Limb (tissue), 2 donors: ENCODE measurements at regions not wholly inside any gene's neighbourhood (a gene's known extent, or its start where the extent isn't known, plus 50 kb on each side); places are given as distances from the start of the nearest gene placed in this dataset.
"Not testable (repeated sequence)": the region's sequence is repeated elsewhere in the genome, so short reads cannot be mapped to it uniquely, and the experiment has no call there.

Source experiments
- DNase-seq, 2 donors: peaks; one replicate each; pipeline ENCODE4 v3.0.0-alpha.2; 2016; ENCODE audit errors: extremely low spot score in 2 of 2

DNA sequence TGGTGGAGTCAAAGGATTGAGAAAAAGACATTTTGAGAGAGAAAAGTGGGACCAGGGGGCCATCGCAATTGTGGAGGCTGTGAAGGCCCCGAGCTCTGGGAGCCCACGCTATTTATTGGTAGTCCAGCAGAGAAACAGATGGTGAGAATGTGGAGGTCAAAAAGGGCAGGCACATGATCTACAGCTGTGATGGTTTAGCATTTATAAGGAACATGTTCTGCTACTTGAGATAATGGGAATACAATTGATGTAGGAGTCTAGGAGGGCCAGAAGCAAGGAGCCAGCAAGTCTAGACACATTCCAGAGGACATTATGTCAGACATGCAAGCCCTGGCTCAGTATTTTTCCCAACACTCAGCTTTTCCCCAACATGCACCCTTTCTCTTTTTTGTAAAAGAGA, 283.4 kb upstream of the MTPN start:
- DNase-seq, result not testable (repeated sequence)

DNA sequence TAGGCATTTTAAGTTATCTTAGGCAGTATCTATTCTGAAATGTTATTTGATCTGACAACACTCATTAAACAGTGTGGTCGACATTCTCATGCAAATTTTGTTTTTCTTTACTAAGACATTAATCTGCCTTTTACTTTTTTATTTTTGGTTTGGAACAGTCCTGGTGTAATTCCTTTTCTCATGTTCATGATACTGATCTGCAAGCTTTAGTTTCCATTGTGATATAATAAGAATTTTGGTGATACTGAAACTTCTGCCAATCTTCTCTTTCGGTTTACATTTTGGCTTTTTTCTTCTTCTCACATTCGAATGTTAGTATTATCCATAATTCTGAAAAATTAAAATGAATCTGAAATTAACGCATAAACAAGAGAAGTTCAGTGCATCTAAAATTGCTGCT, 281.9 kb upstream of the MTPN start:
- DNase-seq, result no peak

DNA sequence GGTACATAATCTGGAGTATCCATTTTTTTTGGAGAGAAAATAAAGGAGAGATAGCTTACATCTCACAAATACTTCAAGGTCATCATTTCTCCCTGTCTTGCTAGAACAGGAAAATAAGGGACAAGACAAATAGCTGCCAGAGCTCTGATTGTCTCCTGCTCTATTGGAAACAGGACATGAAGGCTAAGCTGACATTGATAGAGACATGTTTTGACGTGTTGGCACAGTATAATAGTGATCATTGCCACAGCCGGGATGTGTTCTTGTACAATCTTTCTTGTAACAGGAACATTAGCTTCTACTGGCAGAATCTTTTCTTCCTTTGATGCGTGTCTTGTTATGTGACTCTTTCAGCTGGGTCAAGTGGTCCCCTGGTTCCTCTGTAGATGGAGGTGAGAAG, 279.3 kb upstream of the MTPN start:
- no peak for DNase-seq

DNA sequence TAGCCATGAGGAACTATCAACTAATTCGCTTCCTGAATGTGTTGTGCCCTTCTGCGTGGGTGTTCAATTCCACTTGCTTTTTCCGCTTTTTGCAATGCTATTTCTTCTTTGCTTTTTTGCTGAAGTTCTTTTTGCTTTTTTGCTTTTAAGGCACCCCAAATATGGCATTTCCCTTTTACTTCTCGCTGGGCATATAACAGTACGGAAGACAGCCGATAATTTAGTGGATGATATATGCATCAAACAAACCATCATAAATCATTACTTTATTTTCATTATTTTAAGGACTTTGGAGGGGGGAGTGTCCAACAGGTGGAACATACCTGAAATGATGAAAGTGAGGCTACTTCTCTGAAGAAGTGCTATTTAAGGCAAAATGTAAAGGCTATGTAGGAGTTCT, 277.0 kb upstream of the MTPN start:
- no peak for DNase-seq

DNA sequence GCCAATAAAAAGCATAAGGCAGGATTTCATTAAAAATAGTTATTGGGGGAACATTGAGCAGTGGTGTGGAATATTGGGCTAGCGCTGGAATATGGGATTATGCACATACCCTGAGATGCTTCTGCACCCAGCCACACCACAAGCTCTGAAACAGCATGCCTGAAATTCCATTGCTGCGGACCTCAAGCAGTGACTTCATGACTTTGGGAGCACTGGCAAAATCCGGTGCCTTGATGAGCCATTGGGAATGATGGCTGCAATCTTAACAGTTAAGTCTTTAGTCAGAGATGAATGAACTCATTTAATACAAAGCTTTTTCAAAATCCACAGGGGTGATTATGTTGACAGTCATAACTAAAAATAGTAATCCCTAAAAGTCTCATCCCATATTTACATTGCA, 274.7 kb upstream of the MTPN start:
- no peak for DNase-seq

DNA sequence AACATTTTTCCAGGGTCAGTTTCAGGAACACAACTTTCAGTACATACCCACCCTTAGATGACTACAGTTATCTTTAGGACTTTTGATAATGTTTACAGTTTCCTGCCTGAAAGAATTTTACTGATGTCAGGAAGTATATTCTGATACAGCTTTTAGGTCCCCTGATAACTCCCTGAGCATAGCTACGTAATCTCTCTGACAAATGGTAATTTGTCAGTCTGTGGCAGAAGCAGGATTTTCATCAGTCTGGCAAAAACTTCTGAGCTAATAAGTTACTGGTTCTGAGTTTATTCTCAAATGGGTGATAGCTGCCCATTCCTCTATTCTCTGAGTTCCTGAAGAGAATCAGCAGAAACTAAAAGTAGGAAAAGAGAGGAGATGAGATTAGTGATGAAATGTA, 270.1 kb upstream of the MTPN start:
- DNase-seq, result no peak

DNA sequence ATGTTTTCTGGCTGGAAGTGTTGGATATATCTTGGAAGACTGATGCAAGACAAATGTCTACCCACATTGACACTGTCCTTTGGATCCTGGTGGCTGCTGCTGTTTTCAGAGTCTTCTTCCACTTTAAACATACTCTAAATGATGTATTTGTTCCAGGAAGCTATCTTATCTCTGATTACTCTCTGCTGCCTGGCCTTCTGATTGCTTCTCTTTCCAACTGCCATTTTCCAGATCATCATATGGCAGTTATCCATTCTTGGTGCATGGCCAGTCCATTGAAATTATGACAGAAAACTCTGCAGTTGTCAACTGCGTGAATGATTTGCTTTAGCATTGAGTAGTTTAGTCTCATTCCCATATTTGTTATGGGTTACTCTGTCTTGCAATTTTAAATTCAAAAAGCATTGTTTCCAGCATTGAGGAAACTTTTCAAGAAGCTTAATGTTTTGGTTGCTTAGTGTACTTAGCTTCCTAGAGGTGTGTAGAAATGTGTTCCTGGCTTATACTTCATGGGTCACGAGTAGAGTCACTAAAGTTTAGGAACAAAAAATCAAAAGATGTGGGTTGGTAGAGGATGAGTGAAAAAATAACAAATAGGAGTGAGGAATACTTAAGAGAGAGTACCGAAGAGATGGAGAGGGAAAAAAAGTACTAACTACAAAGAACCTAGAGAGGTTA, 268.3 kb upstream of the MTPN start:
- no peak for DNase-seq

DNA sequence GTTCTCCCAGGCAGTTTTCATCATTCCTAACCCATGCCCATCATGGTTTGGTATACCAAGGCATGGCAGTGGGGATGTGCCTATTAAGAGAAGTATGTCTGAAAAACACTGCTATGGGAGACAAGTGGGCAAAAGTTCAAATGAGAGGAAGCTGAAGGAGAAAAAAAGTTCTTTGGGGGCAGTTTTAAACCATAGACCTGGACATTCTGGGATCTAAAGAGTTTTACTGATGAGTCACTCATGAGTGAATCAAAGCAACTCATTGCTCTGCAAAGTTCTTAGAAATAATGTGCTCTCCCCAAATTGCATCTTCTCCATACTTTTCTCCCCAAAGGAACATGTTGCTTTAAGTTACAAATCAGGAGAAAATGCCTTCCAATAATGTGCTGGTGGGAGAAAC, 256.9 kb upstream of the MTPN start:
- no peak for DNase-seq

DNA sequence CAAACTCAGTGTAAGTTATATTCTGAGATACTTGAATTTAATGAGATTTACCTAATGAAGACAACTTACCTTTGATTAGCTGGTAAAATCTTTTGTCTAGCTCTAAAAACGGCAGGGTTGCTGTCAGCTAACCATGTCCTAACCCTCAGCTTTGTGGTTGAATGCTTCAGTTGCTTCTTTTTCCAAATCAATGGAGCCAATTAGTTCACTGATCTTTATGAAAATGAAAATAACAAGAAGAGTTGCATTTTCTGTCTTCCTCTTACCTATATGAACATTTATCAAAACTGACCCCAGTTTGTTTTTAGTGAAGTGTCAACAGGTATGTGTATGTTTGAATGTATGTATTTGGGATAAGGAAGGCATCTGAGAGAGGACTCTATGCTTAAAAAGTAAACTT, 253.1 kb upstream of the MTPN start:
- no peak for DNase-seq

DNA sequence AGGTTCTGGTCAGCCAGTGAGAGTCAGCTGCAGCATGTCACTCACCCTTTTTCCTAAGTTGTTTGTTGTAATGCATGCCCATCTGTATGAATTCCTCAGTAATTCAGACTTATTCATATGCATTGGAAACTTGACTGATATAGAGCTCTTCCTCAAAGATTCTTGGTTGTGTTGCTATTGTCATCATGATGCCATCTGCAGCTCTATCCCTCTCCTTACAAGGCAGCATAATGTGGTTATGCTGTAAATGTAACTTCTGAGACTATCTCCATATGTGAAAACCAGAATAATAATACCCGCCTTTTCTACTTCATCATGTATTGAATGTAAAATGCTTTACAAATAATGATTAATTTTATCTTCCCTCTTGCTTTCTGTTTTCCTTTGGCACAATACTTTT, 252.6 kb upstream of the MTPN start:
- no peak for DNase-seq

DNA sequence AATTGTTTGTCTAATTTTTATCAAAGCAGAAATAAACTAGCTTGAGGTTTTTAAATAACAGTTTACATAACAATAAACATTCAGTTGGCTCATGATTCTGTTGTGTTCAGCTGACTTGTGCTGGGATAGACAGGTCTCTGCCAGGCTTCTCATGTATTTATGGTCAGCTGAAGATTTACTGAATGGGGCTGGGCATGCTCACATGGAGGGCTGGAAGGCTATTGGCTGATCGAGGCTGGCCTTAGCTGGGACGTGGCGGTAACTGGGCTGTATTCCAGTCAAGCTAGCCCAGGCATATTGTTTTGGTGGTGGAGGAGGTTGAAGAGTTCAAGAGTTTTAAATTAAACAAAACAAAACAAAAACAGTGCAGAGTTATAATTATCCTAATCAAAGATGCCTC, 251.0 kb upstream of the MTPN start:
- no peak for DNase-seq

DNA sequence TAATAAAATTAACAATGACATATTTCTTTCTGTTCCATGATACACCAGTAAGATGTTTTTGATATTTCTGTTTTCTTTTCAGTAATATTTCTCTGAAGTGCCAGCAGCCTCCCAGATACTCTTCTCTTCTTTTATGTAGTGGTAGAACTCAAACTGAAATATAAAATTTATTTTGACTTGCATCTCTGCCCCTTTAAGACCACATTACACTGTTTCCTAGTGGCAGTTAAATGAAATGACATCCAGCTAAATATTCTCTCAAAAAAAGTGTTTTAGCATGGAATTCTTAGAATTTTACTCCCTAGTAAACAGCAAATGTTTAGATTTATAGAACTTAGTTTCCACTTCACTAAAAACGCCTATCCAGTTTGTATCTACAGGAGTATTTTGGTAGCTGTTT, 237.2 kb upstream of the MTPN start:
- no peak for DNase-seq

DNA sequence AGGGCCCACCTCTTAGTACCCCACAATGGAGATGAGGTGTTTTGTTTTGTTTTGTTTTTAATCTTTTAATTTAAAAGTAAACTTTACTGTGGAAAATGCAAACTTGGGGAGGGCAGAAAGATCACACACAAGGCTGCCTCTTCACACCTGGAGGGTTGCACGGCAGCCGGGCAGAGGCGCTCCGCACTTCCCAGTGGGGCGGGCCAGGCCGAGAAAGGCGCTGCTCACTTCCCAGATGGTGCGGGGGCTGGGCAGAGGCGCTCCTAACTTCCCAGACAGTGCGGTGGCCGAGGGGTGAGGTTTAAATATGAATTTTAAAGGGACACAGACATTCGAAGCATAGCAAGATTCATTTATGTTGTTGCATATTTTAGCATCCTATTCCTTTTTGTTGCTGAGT, 235.9 kb upstream of the MTPN start:
- no peak for DNase-seq

DNA sequence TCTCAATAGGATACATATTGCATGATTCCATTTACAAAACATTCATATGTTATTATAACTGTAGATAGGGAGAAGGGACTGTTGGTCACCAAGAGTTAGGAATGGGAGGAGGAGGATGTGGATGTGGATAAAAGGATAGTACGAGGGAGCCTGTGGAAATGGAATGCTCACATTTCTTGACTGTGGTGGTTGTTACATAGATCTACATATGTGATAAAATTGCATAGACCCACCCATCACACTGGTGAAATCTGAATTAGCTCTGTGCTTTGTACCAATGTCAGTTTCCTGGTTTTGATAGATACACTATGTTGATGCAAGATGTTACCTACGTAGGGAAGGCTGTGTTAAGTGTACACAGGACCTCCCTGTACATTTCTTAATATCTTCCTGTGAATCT, 233.5 kb upstream of the MTPN start:
- DNase-seq, result no peak

DNA sequence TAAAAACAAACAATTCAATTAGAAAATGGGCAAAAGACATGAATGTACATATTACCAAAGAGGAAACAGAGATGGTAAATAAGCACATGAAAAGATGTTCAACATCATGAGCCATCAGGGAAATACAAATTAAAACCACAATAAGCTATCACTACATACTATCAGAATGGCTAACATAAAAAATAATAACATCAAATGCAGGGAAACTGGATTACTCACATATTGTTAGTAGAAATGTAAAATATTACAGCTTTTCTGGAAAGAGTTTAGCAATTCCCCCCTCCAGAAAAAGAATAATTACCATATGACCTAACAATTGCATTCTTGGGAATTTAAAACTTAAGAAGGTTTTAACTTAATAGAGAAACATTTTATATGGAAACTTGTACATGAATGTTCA, 232.9 kb upstream of the MTPN start:
- DNase-seq, result no peak

DNA sequence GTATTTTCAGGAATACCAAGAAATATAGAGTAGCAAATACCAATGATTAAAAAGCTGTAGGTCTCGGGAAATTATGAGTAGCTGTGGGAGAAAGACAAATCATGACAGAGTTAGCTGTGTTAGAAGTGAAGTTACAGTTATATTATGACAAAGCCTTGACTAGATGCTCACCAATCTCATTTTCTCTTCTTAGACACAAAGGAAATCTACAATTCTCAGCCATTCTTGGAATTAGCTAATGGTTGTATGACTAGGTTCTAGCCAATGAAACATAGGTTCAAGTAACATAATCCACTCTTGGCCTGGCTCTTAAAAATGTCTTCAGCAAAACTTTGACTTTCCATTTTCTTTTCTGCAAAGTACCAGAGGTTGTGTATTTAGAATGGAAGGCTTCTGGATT, 228.8 kb upstream of the MTPN start:
- no peak for DNase-seq

DNA sequence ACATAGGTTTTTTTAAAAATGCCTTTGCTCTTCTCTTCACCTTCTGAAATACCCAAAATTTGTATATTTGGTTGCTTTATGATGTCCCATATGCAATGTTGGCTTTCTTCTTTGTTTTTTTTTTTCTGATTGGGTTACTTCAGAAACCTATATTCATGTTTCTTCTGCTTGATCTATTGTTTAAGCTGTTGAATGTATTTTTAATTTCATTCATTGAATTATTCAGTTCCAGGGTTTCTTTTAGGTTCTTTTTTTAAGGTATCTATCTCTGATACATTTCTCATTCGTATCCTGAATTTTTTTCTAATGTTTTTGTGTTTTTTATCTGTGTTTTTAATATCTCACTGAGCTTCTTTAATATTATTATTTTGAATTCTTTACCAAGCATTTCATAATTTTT, 221.0 kb upstream of the MTPN start:
- no peak for DNase-seq

DNA sequence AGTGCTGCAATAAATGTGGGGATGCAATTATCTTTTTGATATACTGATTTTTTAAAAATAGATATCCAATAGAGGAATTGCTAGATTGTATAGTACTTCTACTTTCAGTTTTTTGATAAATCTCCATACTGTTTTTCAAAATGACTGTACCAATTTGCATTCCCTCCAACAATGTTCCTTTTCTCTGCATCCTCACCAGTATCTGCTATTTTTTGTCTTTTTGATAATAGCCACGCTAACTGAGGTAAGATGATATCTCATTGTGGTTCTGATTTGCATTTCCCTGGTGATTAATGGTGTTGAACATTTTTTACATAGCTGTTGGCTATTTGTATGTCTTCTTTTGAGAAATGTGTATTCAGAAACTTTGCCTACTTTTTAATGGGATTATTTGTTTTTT, 217.7 kb upstream of the MTPN start:
- no peak for DNase-seq

DNA sequence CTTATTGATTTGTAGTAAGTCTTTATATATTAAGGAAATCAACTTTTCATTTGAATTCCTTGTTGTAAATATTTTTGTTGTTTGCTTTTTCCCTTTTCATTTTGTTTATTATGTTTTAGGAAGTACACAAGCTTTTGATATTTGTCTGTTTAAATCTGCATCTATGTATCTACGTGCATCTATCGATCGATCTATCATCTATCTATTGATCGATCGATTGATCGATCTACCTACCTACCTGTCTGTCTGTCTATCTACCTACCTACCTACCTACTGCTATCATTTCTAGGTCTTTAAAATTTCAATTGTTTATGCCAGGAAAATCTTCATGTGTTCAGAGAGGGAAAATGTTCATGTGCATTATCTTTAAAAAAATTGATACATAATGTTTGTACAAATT, 216.8 kb upstream of the MTPN start:
- no peak for DNase-seq

DNA sequence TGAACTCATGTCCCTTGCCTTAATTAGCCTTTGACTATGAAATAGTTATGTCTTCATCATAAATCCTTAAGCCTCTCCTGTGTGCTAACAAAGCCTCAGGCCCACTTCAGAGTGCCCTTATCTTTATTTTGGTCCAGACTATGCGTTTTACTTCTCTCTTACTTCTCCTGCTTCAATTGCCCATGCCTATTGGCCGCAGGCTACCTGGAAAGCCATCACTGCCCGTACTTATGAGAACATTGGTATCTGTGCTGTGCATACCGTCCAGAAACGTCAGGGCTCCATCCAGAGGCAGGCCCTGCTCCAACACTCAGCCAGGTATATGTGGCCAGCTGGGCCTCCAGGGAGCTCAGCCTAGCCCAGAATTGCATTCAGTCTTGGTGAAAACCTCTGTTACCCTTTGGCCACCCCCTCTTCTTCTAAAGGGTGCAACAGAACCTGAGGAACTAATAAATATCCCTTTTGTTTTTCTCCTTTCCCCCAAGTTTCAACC, 212.4 kb upstream of the MTPN start:
- no peak for DNase-seq

DNA sequence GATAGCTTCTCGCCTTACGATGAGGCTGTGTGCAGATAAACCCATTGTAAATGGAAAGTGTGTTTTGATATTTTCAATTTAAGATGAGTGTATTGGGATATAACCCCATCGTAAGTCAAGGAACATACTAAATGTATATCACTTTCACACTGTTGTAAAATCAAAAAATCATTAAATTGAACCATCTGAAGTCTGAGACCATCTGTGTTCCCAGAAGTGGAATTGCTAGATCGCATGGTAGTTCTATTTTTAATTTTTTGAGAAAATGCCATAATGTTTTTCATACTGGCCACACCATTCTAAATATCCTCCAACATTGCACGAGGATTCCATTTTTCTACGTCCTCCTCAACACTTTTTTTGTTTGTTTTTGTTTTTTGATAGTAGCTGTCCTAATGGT, 209.1 kb upstream of the MTPN start:
- DNase-seq, result no peak

DNA sequence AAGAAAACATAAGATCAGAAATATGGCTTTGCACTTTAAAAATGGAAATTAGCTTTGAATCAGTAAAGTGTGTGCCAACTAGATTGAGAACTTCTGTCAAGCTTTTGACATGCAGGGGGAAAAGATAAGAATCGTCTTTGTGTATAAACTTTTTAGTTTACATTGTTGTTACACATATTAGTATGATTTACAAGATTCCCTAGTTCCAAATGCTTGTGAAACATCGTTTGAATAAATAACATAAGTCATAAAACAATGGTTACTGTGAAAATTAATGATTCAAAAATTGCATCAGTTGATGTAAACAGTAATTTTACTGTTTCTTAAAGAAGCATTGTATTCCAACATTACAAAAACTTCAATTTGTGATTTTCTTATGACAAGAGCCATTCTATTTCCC, 207.6 kb upstream of the MTPN start:
- DNase-seq, result no peak

DNA sequence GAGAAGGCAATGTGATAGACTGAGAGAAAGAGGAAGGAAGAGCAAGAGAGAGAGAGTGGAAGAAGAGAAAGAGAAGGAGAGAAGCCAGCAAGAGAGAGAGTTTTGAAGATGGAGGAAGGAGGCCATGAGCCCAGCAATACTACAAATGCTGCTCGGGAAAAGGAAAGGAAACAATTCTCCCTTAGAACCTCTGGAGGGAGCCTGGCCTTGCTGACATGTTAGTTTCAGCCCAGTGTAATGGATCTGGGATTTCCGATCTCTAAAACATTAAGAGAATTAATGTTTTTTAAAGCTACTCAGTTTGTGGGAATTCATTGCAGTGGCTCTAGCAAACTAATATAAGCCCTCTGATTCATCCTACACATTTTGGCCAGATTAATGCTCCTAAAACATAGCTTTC, 206.8 kb upstream of the MTPN start:
- peak in 1 of 2 donors; percentile 19 for DNase-seq

DNA sequence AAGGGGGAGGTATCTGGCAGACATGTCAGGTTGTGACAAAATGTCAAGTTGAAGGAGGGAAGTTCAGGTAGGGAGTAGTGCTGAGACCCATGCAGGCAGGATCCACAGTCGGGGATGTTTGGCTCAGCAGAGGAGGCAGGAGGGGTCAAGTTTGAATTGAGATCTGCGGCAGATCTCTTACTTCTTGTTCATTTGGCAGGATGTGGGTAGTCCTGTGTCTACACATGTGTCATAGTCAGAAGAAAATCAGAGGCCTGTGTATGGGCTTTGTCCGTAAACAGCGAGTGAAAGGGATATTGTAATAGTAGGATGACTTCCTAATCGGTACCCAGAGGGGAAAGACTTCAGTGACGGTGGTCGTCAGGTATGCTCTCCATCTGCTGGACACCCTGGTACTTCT, 203.8 kb upstream of the MTPN start:
- DNase-seq, result no peak
